ENCODE measurements at regions not wholly inside any gene's neighbourhood (a gene's known extent, or its start where the extent isn't known, plus 50 kb on each side); places are given as distances from the start of the nearest gene placed in this dataset.

DNA sequence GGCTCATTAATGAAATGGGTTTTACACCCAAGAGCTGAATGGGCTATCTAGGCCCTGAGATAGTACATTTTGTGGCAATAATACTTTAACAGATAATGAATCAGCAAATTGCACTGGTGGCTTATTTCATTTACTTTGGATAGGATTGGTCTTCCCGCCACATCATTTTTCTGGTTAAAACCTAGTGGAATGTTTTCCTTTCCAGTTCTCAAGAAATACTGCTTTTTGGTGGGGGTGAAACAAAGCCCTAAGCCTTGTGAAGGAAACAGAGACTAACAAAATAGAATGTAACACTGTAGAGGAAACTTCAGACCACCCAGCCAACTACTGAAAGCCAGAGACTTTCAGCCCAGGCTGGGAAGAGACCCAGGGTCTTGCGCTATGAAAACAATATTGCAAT is 172.2 kb downstream of the HHIPL2 start:
- TF ChIP-seq, protein P1, sequence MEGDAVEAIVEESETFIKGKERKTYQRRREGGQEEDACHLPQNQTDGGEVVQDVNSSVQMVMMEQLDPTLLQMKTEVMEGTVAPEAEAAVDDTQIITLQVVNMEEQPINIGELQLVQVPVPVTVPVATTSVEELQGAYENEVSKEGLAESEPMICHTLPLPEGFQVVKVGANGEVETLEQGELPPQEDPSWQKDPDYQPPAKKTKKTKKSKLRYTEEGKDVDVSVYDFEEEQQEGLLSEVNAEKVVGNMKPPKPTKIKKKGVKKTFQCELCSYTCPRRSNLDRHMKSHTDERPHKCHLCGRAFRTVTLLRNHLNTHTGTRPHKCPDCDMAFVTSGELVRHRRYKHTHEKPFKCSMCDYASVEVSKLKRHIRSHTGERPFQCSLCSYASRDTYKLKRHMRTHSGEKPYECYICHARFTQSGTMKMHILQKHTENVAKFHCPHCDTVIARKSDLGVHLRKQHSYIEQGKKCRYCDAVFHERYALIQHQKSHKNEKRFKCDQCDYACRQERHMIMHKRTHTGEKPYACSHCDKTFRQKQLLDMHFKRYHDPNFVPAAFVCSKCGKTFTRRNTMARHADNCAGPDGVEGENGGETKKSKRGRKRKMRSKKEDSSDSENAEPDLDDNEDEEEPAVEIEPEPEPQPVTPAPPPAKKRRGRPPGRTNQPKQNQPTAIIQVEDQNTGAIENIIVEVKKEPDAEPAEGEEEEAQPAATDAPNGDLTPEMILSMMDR (IDR thresholded peaks at IDR 0.05): no peak
- no peak for TF ChIP-seq POLR2A (IDR thresholded peaks at IDR 0.05)

Data from uterus (tissue), 2 donors.